Peyer's patch (tissue), 4 donors: ENCODE measurements at regions not wholly inside any gene's neighbourhood (a gene's known extent, or its start where the extent isn't known, plus 50 kb on each side); places are given as distances from the start of the nearest gene placed in this dataset.

Experiments used
- CTCF ChIP-seq, 6 experiments: fragments of 450-650 bp in 4 of 6; fragments of 200-600 bp in 2 of 6; sonication (generic) in 1 of 6; IDR thresholded peaks; one replicate each; pipeline ENCODE4 v1.5.1; 2017 to 2019; ENCODE audit warnings: antibody characterized with exemption in 6 of 6, mild to moderate bottlenecking in 3 of 6, moderate library complexity in 1 of 6
- POLR2A ChIP-seq, 2 donors: fragments of 450-650 bp; IDR thresholded peaks; one replicate each; pipeline ENCODE4 v1.5.1; 2017; ENCODE audit warnings: antibody characterized with exemption in 2 of 2, mild to moderate bottlenecking in 2 of 2, moderate library complexity in 2 of 2

DNA sequence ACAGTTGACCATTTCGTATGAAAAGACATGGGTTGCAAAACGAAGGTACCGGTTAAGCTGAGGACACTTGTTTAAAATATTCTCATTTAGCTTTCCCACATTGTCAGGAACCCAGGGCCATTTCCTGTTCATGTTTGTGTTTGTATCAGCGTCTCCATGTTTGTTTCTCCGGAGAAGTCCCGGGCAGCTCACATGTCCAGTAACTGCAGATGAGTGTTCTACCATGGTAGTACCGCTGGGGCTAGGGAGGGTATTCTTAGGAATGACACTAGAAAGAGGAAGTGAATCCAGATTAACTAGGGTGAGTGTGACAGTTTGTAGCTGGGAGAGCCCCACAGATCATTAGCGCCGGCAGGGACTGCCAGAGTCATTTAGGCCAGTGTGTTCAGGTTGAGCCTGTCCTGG lies 50.0 kb upstream of the EVL start:
- no peak for TF ChIP-seq CTCF (IDR thresholded peaks at IDR 0.05)
- TF ChIP-seq POLR2A (IDR thresholded peaks at IDR 0.05): no peak
